ENCODE measurements at regions not wholly inside any gene's neighbourhood (a gene's known extent, or its start where the extent isn't known, plus 50 kb on each side); places are given as distances from the start of the nearest gene placed in this dataset.

DNA sequence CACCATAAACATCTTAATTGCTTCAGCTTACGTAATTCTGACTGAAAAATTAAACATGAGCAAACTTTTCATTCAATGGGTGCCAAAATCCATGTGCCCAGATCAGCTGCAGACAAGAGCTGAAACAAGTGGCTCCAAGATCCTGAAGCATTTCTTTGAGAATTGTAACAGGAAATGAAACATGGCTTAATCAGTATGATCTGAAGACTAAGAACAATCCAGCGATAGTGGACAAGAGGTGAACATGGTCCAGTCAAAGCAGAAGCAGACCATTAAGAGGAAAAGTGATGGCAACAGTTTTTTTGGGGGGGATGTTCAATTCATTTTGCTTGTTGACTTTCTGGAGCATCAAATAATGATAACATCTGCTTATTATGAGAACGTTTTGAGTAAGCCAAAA, 1964.5 kb upstream of the RAG2 start:
- Histone ChIP-seq H3K79me2 (ENCODE audit: insufficient read depth) (no peaks in the 10 kb centered on the region), H4K20me1 (ENCODE audit: insufficient read depth) (no peaks in the 10 kb centered on the region), H3K4me1 (ENCODE audit: insufficient read depth) (no peaks in the 10 kb centered on the region), H3K9ac (no peak overlapping the region), H3K9me3 (ENCODE audit: low read depth) (no peaks in the 10 kb centered on the region), H3K4me3 (no peak overlapping the region), H3K27me3 (replicated peaks; ENCODE audit: insufficient read depth) (no peaks in the 10 kb centered on the region), H3K36me3 (ENCODE audit: low read depth) (no peaks in the 10 kb centered on the region), H3F3A (ENCODE audit: insufficient read depth) (no peaks in the 10 kb centered on the region), H3K9me2 (ENCODE audit: insufficient read depth) (no peaks in the 10 kb centered on the region), H2AFZ (no peak overlapping the region), H3K27ac (no peak overlapping the region), H3K4me2 (ENCODE audit: unreplicated experiment) (no peak overlapping the region)
- no peak for DNase-seq
- no peak for TF ChIP-seq EZH2phosphoT487 (IDR thresholded peaks at IDR 0.05; ENCODE audit: insufficient read depth, low read depth)
- TF ChIP-seq EZH2 (IDR thresholded peaks at IDR 0.05; ENCODE audit: insufficient read depth, poor library complexity, severe bottlenecking) = no peak
- 6 to 12% methylated on average over 3 of the region's 3 CpGs for WGBS, 2 experiments (ENCODE audit: low coverage in 1 of 2, low lambda C conversion rate in 2 of 2, missing lambda C conversion rate in 2 of 2)
- in situ Hi-C loops (cut with MboI) = no loop called here

DNA sequence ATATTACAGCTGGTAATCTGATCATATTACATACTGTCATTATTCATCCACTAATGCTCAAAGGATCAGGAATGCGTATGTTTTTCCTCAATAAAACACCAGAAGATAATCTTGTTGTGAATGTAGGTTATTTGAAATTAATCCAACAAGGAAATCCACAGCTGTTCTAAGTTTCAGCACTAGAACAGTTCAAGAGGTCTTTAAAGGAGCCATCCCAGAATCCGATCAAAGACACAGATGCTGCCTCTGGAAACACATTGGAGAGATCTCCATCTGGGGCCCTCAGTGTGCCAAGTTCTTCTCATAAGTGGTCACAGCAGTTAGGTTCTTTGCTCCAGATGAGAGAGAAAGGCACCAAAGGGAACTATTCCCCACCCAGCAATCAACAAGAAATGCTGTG, 1955.1 kb upstream of the RAG2 start:
- H2AFZ ChIP-seq = no peak overlapping the region
- 0 to 2% methylated on average over 2 of the region's 2 CpGs for WGBS, 2 experiments (ENCODE audit: low coverage in 1 of 2, low lambda C conversion rate in 2 of 2, missing lambda C conversion rate in 2 of 2)
- no peaks in the 10 kb centered on the region for H3K79me2 ChIP-seq (ENCODE audit: insufficient read depth)
- no peak overlapping the region for H3K27ac ChIP-seq
- no peak overlapping the region for H3K9ac ChIP-seq
- H3K4me1 ChIP-seq (ENCODE audit: insufficient read depth) = no peaks in the 10 kb centered on the region
- H3K9me2 ChIP-seq (ENCODE audit: insufficient read depth) = no peaks in the 10 kb centered on the region
- no peak overlapping the region for H3K4me3 ChIP-seq
- no peak for DNase-seq
- TF ChIP-seq EZH2 (IDR thresholded peaks at IDR 0.05; ENCODE audit: insufficient read depth, poor library complexity, severe bottlenecking) = no peak
- TF ChIP-seq EZH2phosphoT487 (IDR thresholded peaks at IDR 0.05; ENCODE audit: insufficient read depth, low read depth) = no peak
- no peaks in the 10 kb centered on the region for H3K36me3 ChIP-seq (ENCODE audit: low read depth)
- H3F3A ChIP-seq (ENCODE audit: insufficient read depth) = no peaks in the 10 kb centered on the region
- in situ Hi-C loops (cut with MboI) = no loop called here
- H4K20me1 ChIP-seq (ENCODE audit: insufficient read depth) = no peaks in the 10 kb centered on the region
- no peaks in the 10 kb centered on the region for H3K9me3 ChIP-seq (ENCODE audit: low read depth)
- no peaks in the 10 kb centered on the region for H3K27me3 ChIP-seq (replicated peaks; ENCODE audit: insufficient read depth)
- no peak overlapping the region for H3K4me2 ChIP-seq (ENCODE audit: unreplicated experiment)

DNA sequence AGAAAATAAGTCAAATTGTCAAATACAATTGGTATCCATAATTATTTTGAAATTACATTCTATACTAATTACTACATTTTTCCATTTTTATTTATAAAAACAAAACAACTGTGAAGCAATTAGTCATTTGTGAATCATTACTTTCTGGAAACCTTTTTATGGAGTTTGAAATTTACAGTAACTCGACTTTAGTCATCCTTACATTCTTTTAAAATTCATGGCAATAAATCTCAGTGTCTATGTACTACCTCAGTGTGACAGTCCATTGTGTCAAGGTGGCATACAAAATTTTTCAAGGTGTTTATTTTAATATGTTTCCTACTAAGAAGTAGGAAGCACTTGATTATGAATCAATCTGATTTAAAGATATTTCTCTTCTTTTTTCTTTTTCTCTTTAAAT, 1949.4 kb upstream of the RAG2 start:
- Histone ChIP-seq H3K4me2 (ENCODE audit: unreplicated experiment) (no peak overlapping the region), H3K9ac (no peak overlapping the region), H3K27ac (no peak overlapping the region), H3F3A (ENCODE audit: insufficient read depth) (no peaks in the 10 kb centered on the region), H3K36me3 (ENCODE audit: low read depth) (no peaks in the 10 kb centered on the region), H2AFZ (no peak overlapping the region), H3K27me3 (replicated peaks; ENCODE audit: insufficient read depth) (no peaks in the 10 kb centered on the region), H3K4me3 (no peak overlapping the region), H3K79me2 (ENCODE audit: insufficient read depth) (no peaks in the 10 kb centered on the region), H3K9me2 (ENCODE audit: insufficient read depth) (no peaks in the 10 kb centered on the region), H4K20me1 (ENCODE audit: insufficient read depth) (no peaks in the 10 kb centered on the region), H3K9me3 (ENCODE audit: low read depth) (no peaks in the 10 kb centered on the region), H3K4me1 (ENCODE audit: insufficient read depth) (no peaks in the 10 kb centered on the region)
- DNase-seq = no peak
- in situ Hi-C loops (cut with MboI) = no loop called here
- WGBS, 2 experiments (ENCODE audit: low coverage in 1 of 2, low lambda C conversion rate in 2 of 2, missing lambda C conversion rate in 2 of 2) = 4 to 9% methylated on average over 1 of the region's 1 CpG
- TF ChIP-seq EZH2phosphoT487 (IDR thresholded peaks at IDR 0.05; ENCODE audit: insufficient read depth, low read depth) (no peak), EZH2 (IDR thresholded peaks at IDR 0.05; ENCODE audit: insufficient read depth, poor library complexity, severe bottlenecking) (no peak)

DNA sequence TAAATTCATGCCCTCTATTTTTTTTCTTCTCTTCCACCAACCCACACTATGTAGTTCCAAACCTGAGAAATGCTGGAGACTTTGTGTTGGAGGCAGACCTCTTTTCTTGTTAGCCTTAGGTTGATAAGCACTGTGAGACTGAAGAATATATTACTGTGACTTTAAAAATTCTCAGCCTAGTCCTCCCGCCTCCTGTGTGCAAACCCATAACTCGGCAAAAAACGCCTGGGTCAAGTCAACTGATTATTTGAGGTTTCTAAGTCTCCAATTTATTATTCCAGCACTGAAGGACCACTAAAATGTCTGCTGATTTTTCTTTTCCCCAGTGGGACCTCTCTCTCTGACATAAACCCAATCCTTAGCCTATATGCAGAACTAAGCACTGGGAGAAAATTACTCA, 1946.0 kb upstream of the RAG2 start:
- H3K4me1 ChIP-seq (ENCODE audit: insufficient read depth) = no peaks in the 10 kb centered on the region
- H4K20me1 ChIP-seq (ENCODE audit: insufficient read depth) = no peaks in the 10 kb centered on the region
- no peak for TF ChIP-seq EZH2phosphoT487 (IDR thresholded peaks at IDR 0.05; ENCODE audit: insufficient read depth, low read depth)
- TF ChIP-seq EZH2 (IDR thresholded peaks at IDR 0.05; ENCODE audit: insufficient read depth, poor library complexity, severe bottlenecking) = no peak
- no peaks in the 10 kb centered on the region for H3K27me3 ChIP-seq (replicated peaks; ENCODE audit: insufficient read depth)
- no peak overlapping the region for H2AFZ ChIP-seq
- no peaks in the 10 kb centered on the region for H3F3A ChIP-seq (ENCODE audit: insufficient read depth)
- H3K4me2 ChIP-seq (ENCODE audit: unreplicated experiment) = no peak overlapping the region
- no peaks in the 10 kb centered on the region for H3K36me3 ChIP-seq (ENCODE audit: low read depth)
- H3K4me3 ChIP-seq = no peak overlapping the region
- H3K79me2 ChIP-seq (ENCODE audit: insufficient read depth) = no peaks in the 10 kb centered on the region
- no peak for DNase-seq
- H3K27ac ChIP-seq = no peak overlapping the region
- no peaks in the 10 kb centered on the region for H3K9me2 ChIP-seq (ENCODE audit: insufficient read depth)
- 31 to 33% methylated on average over 3 of the region's 3 CpGs for WGBS, 2 experiments (ENCODE audit: low coverage in 1 of 2, low lambda C conversion rate in 2 of 2, missing lambda C conversion rate in 2 of 2)
- H3K9ac ChIP-seq = no peak overlapping the region
- in situ Hi-C loops (cut with MboI) = no loop called here
- no peaks in the 10 kb centered on the region for H3K9me3 ChIP-seq (ENCODE audit: low read depth)

DNA sequence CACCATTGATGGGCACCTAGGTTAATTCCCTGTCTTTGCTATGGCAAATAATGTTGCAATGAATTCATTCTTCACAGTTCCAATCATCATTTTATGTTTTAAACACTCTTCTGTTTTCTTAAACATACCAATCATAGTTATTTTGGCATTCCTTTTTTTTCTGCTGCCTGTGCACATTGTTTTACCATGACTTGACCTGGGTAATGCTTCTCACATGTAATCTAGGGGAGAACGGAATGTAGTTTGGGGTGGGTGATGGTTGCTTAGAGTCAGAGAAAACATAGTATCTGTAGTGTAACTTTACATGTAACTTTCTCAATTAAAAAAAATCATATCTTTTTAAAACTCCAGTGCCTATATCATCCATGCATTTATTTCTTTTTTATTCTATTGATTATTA, 1945.3 kb upstream of the RAG2 start:
- Histone ChIP-seq H2AFZ (no peak overlapping the region), H3K9me3 (ENCODE audit: low read depth) (no peaks in the 10 kb centered on the region), H3K4me2 (ENCODE audit: unreplicated experiment) (no peak overlapping the region), H3K27me3 (replicated peaks; ENCODE audit: insufficient read depth) (no peaks in the 10 kb centered on the region), H3K4me1 (ENCODE audit: insufficient read depth) (no peaks in the 10 kb centered on the region), H3K79me2 (ENCODE audit: insufficient read depth) (no peaks in the 10 kb centered on the region), H3K9ac (no peak overlapping the region), H3K36me3 (ENCODE audit: low read depth) (no peaks in the 10 kb centered on the region), H3K9me2 (ENCODE audit: insufficient read depth) (no peaks in the 10 kb centered on the region), H3K4me3 (no peak overlapping the region), H3K27ac (no peak overlapping the region), H4K20me1 (ENCODE audit: insufficient read depth) (no peaks in the 10 kb centered on the region), H3F3A (ENCODE audit: insufficient read depth) (no peaks in the 10 kb centered on the region)
- in situ Hi-C loops (cut with MboI) = no loop called here
- WGBS, 2 experiments (ENCODE audit: low coverage in 1 of 2, low lambda C conversion rate in 2 of 2, missing lambda C conversion rate in 2 of 2) = 17 to 42% methylated on average over 1 of the region's 1 CpG
- TF ChIP-seq EZH2phosphoT487 (IDR thresholded peaks at IDR 0.05; ENCODE audit: insufficient read depth, low read depth) = no peak
- no peak for TF ChIP-seq EZH2 (IDR thresholded peaks at IDR 0.05; ENCODE audit: insufficient read depth, poor library complexity, severe bottlenecking)
- DNase-seq = no peak

Data from GM23248 (cell line).